A673 (cell line): ENCODE measurements at regions not wholly inside any gene's neighbourhood (a gene's known extent, or its start where the extent isn't known, plus 50 kb on each side); places are given as distances from the start of the nearest gene placed in this dataset.
A peak's percentile ranks its signal among the peaks of the same experiment; 100 is the strongest.

ENCODE experiments used
- BruUV-seq: library from RNA; stranded (reverse); fragments of 400-500 nt; replicated peaks from 2 replicates; lab custom pipeline; 2021; lab: Mats Ljungman, UMichigan
- CTCF ChIA-PET: fragments of 300-600 bp; sonication (Branson Sonifier 250); formaldehyde crosslinking; loops from one replicate; lab custom pipeline; 2022; ENCODE audit warnings: antibody characterized with exemption; lab: Charles Lee
- POLR2A ChIA-PET: fragments of 300-600 bp; sonication (Branson Sonifier 250); formaldehyde crosslinking; loops from one replicate; lab custom pipeline; 2022; ENCODE audit warnings: antibody characterized with exemption; ENCODE audit not compliant: low non-redundant PET; lab: Charles Lee
- DNase-seq: peaks from one replicate; pipeline ENCODE4 v3.0.0-alpha.2; 2015; ENCODE audit warnings: low spot score
- H3K27ac ChIP-seq: fragments of 200-600 bp; sonication (generic); 2 replicates; pipeline ENCODE4 v1.5.1; 2016; ENCODE audit warnings: mixed run types, low read depth, mild to moderate bottlenecking, mixed read lengths, antibody characterized with exemption, low read length; ENCODE audit not compliant: poor library complexity, severe bottlenecking
- H3K27me3 ChIP-seq: fragments of 200-600 bp; sonication (generic); replicated peaks from 2 replicates; pipeline ENCODE4 v1.6.1; 2017; ENCODE audit warnings: mixed run types, low read depth, mild to moderate bottlenecking, mixed read lengths, antibody characterized with exemption, low read length; ENCODE audit not compliant: insufficient read depth, poor library complexity
- H3K36me3 ChIP-seq: fragments of 200-600 bp; sonication (generic); 2 replicates; pipeline ENCODE4 v1.6.1; 2016; ENCODE audit warnings: mixed run types, mild to moderate bottlenecking, mixed read lengths, antibody characterized with exemption, low read length; ENCODE audit not compliant: insufficient read depth, poor library complexity, severe bottlenecking
- H3K4me1 ChIP-seq: fragments of 200-600 bp; sonication (generic); 2 replicates; pipeline ENCODE4 v1.6.1; 2017; ENCODE audit warnings: mixed run types, mild to moderate bottlenecking, mixed read lengths, antibody characterized with exemption, low read length; ENCODE audit not compliant: insufficient read depth, poor library complexity, severe bottlenecking
- H3K4me3 ChIP-seq: fragments of 200-600 bp; sonication (generic); 2 replicates; pipeline ENCODE4 v1.5.1; 2016; ENCODE audit warnings: low read depth, mixed run types, mild to moderate bottlenecking, mixed read lengths, low read length; ENCODE audit not compliant: poor library complexity, severe bottlenecking
- H3K9me3 ChIP-seq: fragments of 200-600 bp; sonication (generic); 2 replicates; pipeline ENCODE4 v1.6.1; 2016; ENCODE audit warnings: mixed run types, low read depth, mild to moderate bottlenecking, mixed read lengths, antibody characterized with exemption, low read length; ENCODE audit not compliant: poor library complexity, severe bottlenecking
- EZH2 ChIP-seq: fragments of 200-600 bp; sonication (generic); IDR thresholded peaks from 2 replicates; pipeline ENCODE4 v1.6.1; 2017; ENCODE audit warnings: borderline replicate concordance, low read depth, mild to moderate bottlenecking, mixed read lengths, antibody characterized with exemption, low read length; ENCODE audit not compliant: poor library complexity, severe bottlenecking
- intact Hi-C: fragments of 100-400 bp; cut with micrococcal nuclease; formaldehyde crosslinking; loops from one replicate; pipeline ENCODE4 v1.10.0; 2022; ENCODE audit not compliant: unreplicated experiment
- TF ChIP-seq, protein P1 (sequence below): fragments of 300-800, 200-600 bp; sonication (generic); conservative IDR thresholded peaks from 2 replicates; pipeline ENCODE4 v1.5.1; 2017; ENCODE audit warnings: low read depth, mild to moderate bottlenecking, antibody characterized with exemption, low read length, moderate library complexity, mixed read lengths

GRCh38 chr5:23977365-23977764, 470.0 kb downstream of the PRDM9 start:
- no peak for DNase-seq
- intact Hi-C loops = no loop called here
- Histone ChIP-seq H3K4me1 (no peaks in the 10 kb centered on the region), H3K9me3 (peaks cover 19% of the 10 kb centered on the region), H3K27ac (no peak overlapping the region), H3K36me3 (no peaks in the 10 kb centered on the region), H3K4me3 (no peak overlapping the region), H3K27me3 (no peaks in the 10 kb centered on the region)
- POLR2A ChIA-PET = no interaction called here
- CTCF ChIA-PET = no interaction called here
- BruUV-seq = no TSS peak
- TF ChIP-seq EZH2 = no peak
- TF ChIP-seq, protein P1, sequence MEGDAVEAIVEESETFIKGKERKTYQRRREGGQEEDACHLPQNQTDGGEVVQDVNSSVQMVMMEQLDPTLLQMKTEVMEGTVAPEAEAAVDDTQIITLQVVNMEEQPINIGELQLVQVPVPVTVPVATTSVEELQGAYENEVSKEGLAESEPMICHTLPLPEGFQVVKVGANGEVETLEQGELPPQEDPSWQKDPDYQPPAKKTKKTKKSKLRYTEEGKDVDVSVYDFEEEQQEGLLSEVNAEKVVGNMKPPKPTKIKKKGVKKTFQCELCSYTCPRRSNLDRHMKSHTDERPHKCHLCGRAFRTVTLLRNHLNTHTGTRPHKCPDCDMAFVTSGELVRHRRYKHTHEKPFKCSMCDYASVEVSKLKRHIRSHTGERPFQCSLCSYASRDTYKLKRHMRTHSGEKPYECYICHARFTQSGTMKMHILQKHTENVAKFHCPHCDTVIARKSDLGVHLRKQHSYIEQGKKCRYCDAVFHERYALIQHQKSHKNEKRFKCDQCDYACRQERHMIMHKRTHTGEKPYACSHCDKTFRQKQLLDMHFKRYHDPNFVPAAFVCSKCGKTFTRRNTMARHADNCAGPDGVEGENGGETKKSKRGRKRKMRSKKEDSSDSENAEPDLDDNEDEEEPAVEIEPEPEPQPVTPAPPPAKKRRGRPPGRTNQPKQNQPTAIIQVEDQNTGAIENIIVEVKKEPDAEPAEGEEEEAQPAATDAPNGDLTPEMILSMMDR = no peak

GRCh38 chr5:23977997-23978396, 470.6 kb downstream of the PRDM9 start:
- Histone ChIP-seq H3K27ac (no peak overlapping the region), H3K4me3 (no peak overlapping the region), H3K27me3 (no peaks in the 10 kb centered on the region), H3K4me1 (no peaks in the 10 kb centered on the region), H3K9me3 (peaks cover 19% of the 10 kb centered on the region), H3K36me3 (no peaks in the 10 kb centered on the region)
- intact Hi-C loops = no loop called here
- TF ChIP-seq, protein P1 = peak; percentile 54
- TF ChIP-seq EZH2 = no peak
- no TSS peak for BruUV-seq
- peak; percentile 60 for DNase-seq
- POLR2A ChIA-PET = interaction anchor here (0.5 kb wide), 1 partner anchor 353 kb away, joined by 5 read pairs; no protein-coding TSS in a partner anchor
- CTCF ChIA-PET = interaction anchor here (0.6 to 0.7 kb wide), 2 partner anchors 116 to 666 kb away, joined by 3 to 4 read pairs; no protein-coding TSS in a partner anchor

DNA sequence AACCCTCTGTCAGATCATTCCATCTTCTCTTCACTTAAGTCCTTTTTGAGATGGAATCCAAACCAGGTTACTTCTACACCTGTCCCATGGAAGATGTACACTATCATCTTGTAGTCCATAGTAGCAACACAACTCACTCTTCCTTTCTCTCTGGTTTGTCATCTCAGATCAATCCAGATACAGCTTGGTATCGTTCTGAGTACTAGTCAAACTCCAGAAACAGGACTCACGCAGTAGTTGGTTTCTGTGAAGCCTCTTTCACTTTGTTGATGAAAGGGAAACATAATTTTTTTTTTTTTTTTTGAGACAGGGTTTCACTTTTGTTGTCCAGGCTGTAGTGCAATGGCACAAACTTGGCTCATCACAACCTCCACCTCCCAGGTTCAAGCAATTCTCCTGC, 484.0 kb downstream of the PRDM9 start:
- no peak overlapping the region for H3K4me3 ChIP-seq
- H3K4me1 ChIP-seq = no peaks in the 10 kb centered on the region
- no peaks in the 10 kb centered on the region for H3K9me3 ChIP-seq
- POLR2A ChIA-PET = no interaction called here
- CTCF ChIA-PET = no interaction called here
- no peaks in the 10 kb centered on the region for H3K27me3 ChIP-seq
- TF ChIP-seq, protein P1 = no peak
- no peak for TF ChIP-seq EZH2
- DNase-seq = no peak
- H3K36me3 ChIP-seq = no peaks in the 10 kb centered on the region
- intact Hi-C loops = loop anchor here (5.0 kb wide), 1 partner anchor 169 kb away; no protein-coding TSS in a partner anchor
- no peak overlapping the region for H3K27ac ChIP-seq
- no TSS peak for BruUV-seq
